CD14-positive monocyte (primary cell): ENCODE measurements at regions not wholly inside any gene's neighbourhood (a gene's known extent, or its start where the extent isn't known, plus 50 kb on each side); places are given as distances from the start of the nearest gene placed in this dataset.

Source experiments
- DNase-seq, 3 donors: peaks; one replicate each; pipeline ENCODE4 v3.0.0-alpha.2; 2011 to 2022
- H2AFZ ChIP-seq: 2 replicates; pipeline ENCODE4 v1.6.0; 2012; ENCODE audit warnings: mild to moderate bottlenecking, low read depth, low read length, inconsistent platforms; ENCODE audit not compliant: insufficient read depth, poor library complexity, severe bottlenecking
- H3K27ac ChIP-seq, 2 donors: 1 replicate in 1 of 2; 2 replicates in 1 of 2; pipeline ENCODE4 v1.5.1; 2012 to 2013; ENCODE audit warnings: low read length in 2 of 2, control low read depth in 1 of 2, inconsistent platforms in 1 of 2, low read depth in 1 of 2, mild to moderate bottlenecking in 1 of 2
- H3K27me3 ChIP-seq, 2 donors: one replicate each; pipeline versions ENCODE4 v1.6.0 to v1.6.1; 2011 to 2013; ENCODE audit warnings: low read length in 2 of 2; ENCODE audit not compliant: control insufficient read depth in 2 of 2, insufficient read depth in 2 of 2
- H3K36me3 ChIP-seq, 2 donors: replicated peaks in 1 of 2; 1 replicate in 1 of 2; 2 replicates in 1 of 2; pipeline versions ENCODE4 v1.5.1 to v1.6.1; 2012 to 2013; ENCODE audit warnings: low read length in 2 of 2, control low read depth in 1 of 2, inconsistent platforms in 1 of 2, mild to moderate bottlenecking in 1 of 2; ENCODE audit not compliant: insufficient read depth in 2 of 2, control insufficient read depth in 1 of 2
- H3K4me1 ChIP-seq, 2 donors: 1 replicate in 1 of 2; 2 replicates in 1 of 2; pipeline versions ENCODE4 v1.5.1 to v1.6.1; 2012 to 2013; ENCODE audit warnings: low read length in 2 of 2, control low read depth in 1 of 2, inconsistent platforms in 1 of 2, mild to moderate bottlenecking in 1 of 2, moderate library complexity in 1 of 2; ENCODE audit not compliant: insufficient read depth in 2 of 2, control insufficient read depth in 1 of 2
- H3K4me2 ChIP-seq: replicated peaks from 2 replicates; pipeline ENCODE3; 2012; ENCODE audit warnings: low read length, moderate library complexity, mild to moderate bottlenecking; ENCODE audit not compliant: poor library complexity, severe bottlenecking; ENCODE audit errors: extremely low read depth
- H3K4me3 ChIP-seq, 3 experiments: fragments of 200-600 bp in 1 of 3; sonication (generic) in 1 of 3; replicated peaks in 1 of 3; 1 replicate in 2 of 3; 2 replicates in 1 of 3; pipeline ENCODE4 v1.5.1; 2011 to 2013; ENCODE audit warnings: low read length in 3 of 3, mild to moderate bottlenecking in 3 of 3, control low read depth in 2 of 3, low read depth in 2 of 3, inconsistent platforms in 1 of 3, moderate library complexity in 1 of 3
- H3K79me2 ChIP-seq: 2 replicates; pipeline ENCODE4 v1.6.0; 2012; ENCODE audit warnings: mild to moderate bottlenecking, control low read depth, inconsistent platforms, low read length, moderate library complexity; ENCODE audit not compliant: insufficient read depth
- H3K9ac ChIP-seq: 2 replicates; pipeline ENCODE4 v1.6.0; 2017; ENCODE audit warnings: low read length, mild to moderate bottlenecking; ENCODE audit not compliant: insufficient read depth, poor library complexity, severe bottlenecking
- H3K9me3 ChIP-seq, 2 donors: replicated peaks in 1 of 2; 1 replicate in 1 of 2; 2 replicates in 1 of 2; pipeline versions ENCODE4 v1.5.1 to v1.6.1; 2012 to 2013; ENCODE audit warnings: low read length in 2 of 2, control low read depth in 1 of 2; ENCODE audit not compliant: control insufficient read depth in 1 of 2, insufficient read depth in 1 of 2
- H4K20me1 ChIP-seq: 2 replicates; pipeline ENCODE4 v1.6.0; 2012; ENCODE audit warnings: mild to moderate bottlenecking, low read length, control low read depth, moderate library complexity; ENCODE audit not compliant: insufficient read depth
- H3K27ac Mint-ChIP-seq, 7 donors: one replicate each; pipeline ENCODE4 v1.8.0; 2020; ENCODE audit warnings: mild to moderate bottlenecking in 7 of 7, mixed read lengths in 7 of 7, moderate library complexity in 6 of 7, inconsistent platforms in 2 of 7
- H3K27me3 Mint-ChIP-seq, 3 donors: one replicate each; pipeline ENCODE4 v1.8.0; 2021 to 2022; ENCODE audit warnings: low read depth in 3 of 3, mild to moderate bottlenecking in 3 of 3, mixed read lengths in 3 of 3, moderate library complexity in 3 of 3, inconsistent platforms in 1 of 3
- H3K36me3 Mint-ChIP-seq, 2 donors: one replicate each; pipeline ENCODE4 v1.8.0; 2020; ENCODE audit warnings: mixed read lengths in 2 of 2, inconsistent platforms in 1 of 2, mild to moderate bottlenecking in 1 of 2
- H3K4me1 Mint-ChIP-seq: one replicate; pipeline ENCODE4 v1.8.0; 2020; ENCODE audit warnings: mild to moderate bottlenecking, mixed read lengths
- H3K4me3 Mint-ChIP-seq, 2 donors: one replicate each; pipeline ENCODE4 v1.8.0; 2020; ENCODE audit warnings: mild to moderate bottlenecking in 2 of 2, mixed read lengths in 2 of 2, moderate library complexity in 1 of 2
- H3K9me3 Mint-ChIP-seq, 7 donors: one replicate each; pipeline ENCODE4 v1.8.0; 2020 to 2022; ENCODE audit warnings: mixed read lengths in 7 of 7, mild to moderate bottlenecking in 6 of 7, moderate library complexity in 6 of 7, inconsistent platforms in 2 of 7
- WGBS: methylation state at CpG from one replicate; pipeline ENCODE4 v1.1.5; 2013; ENCODE audit warnings: missing lambda C conversion rate; ENCODE audit not compliant: insufficient coverage; 5-methylcytosine and 5-hydroxymethylcytosine counted together
- intact Hi-C, 2 donors: fragments of 100-400 bp; cut with micrococcal nuclease; formaldehyde crosslinking; loops; one replicate each; pipeline versions ENCODE4 v1.15.0 to v1.15.1; 2023
- TF ChIP-seq, protein P1 (sequence below): fragments of 200-600 bp; IDR thresholded peaks from one replicate; pipeline ENCODE4 v1.8.0; 2022; ENCODE audit warnings: antibody characterized with exemption, mild to moderate bottlenecking

- no peak overlapping the region for H3K4me2 ChIP-seq
These were observed 213.4 kb upstream of the NUDT4 start for GRCh38 chr12:93164103-93164880.

DNA sequence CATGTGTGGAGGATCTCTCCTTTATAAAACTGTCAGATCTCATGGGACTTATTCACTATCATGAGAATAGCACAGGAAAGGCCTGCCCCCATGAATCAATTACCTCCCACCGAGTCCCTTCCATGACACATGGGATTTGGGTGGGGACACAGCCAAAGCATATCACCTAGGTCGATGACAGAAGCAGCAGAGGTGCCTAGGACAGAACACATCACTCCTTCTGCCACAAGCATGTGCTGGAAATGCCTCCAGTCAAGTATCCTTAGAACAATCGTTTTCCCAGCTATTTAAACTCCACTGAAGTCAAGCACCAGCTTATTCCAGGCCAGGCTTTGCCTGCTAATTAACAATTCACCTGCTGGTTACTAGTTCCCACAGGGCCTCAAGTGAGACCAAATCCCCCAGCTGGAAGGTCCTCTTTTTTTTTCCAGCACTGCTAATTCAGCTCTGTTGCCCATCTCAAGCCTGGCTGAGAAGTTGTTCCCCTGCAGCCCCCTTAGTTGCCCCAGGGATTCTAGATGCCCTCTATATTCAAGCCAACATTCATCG is 212.3 kb upstream of the NUDT4 start:
- no peaks in the 10 kb centered on the region for H3K36me3 ChIP-seq
- H3K27ac ChIP-seq = no peak overlapping the region
- H3K79me2 ChIP-seq = no peaks in the 10 kb centered on the region
- Mint-ChIP-seq H3K4me3 (no peak overlapping the region), H3K9me3 (peaks cover 0 to 3% (median 0%) of the 10 kb centered on the region in 7 donors), H3K27me3 (peaks cover 0 to 3% (median 0%) of the 10 kb centered on the region in 3 donors), H3K36me3 (no peaks in the 10 kb centered on the region), H3K27ac (peak overlapping the region in 2 of 7 donors; percentile 54 to 58), H3K4me1 (peaks cover 19% of the 10 kb centered on the region)
- 93% methylated on average over 3 of the region's 4 CpGs for WGBS
- no peak for DNase-seq
- no peak overlapping the region for H3K4me3 ChIP-seq
- H3K9ac ChIP-seq = no peak overlapping the region
- intact Hi-C loops = no loop called here
- H3K4me1 ChIP-seq = peaks cover 12 to 13% of the 10 kb centered on the region in 2 donors
- no peak overlapping the region for H2AFZ ChIP-seq
- no peaks in the 10 kb centered on the region for H4K20me1 ChIP-seq
- no peaks in the 10 kb centered on the region for H3K9me3 ChIP-seq
- H3K4me2 ChIP-seq = no peak overlapping the region
- no peaks in the 10 kb centered on the region for H3K27me3 ChIP-seq
- TF ChIP-seq, protein P1, sequence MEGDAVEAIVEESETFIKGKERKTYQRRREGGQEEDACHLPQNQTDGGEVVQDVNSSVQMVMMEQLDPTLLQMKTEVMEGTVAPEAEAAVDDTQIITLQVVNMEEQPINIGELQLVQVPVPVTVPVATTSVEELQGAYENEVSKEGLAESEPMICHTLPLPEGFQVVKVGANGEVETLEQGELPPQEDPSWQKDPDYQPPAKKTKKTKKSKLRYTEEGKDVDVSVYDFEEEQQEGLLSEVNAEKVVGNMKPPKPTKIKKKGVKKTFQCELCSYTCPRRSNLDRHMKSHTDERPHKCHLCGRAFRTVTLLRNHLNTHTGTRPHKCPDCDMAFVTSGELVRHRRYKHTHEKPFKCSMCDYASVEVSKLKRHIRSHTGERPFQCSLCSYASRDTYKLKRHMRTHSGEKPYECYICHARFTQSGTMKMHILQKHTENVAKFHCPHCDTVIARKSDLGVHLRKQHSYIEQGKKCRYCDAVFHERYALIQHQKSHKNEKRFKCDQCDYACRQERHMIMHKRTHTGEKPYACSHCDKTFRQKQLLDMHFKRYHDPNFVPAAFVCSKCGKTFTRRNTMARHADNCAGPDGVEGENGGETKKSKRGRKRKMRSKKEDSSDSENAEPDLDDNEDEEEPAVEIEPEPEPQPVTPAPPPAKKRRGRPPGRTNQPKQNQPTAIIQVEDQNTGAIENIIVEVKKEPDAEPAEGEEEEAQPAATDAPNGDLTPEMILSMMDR = no peak

More at GRCh38 chr12:93164103-93164880, 213.4 kb upstream of the NUDT4 start:
- intact Hi-C loops = no loop called here
- Histone ChIP-seq H3K9me3 (no peaks in the 10 kb centered on the region), H4K20me1 (no peaks in the 10 kb centered on the region), H3K9ac (no peak overlapping the region), H3K79me2 (no peaks in the 10 kb centered on the region), H3K27ac (no peak overlapping the region), H3K36me3 (no peaks in the 10 kb centered on the region), H3K27me3 (no peaks in the 10 kb centered on the region), H2AFZ (no peak overlapping the region), H3K4me1 (peaks cover 12 to 13% of the 10 kb centered on the region in 2 donors), H3K4me3 (no peak overlapping the region)
- no peak overlapping the region for H3K27ac Mint-ChIP-seq
- no peak for DNase-seq
- no peaks in the 10 kb centered on the region for H3K36me3 Mint-ChIP-seq
- peaks cover 0 to 3% (median 0%) of the 10 kb centered on the region in 7 donors for H3K9me3 Mint-ChIP-seq
- TF ChIP-seq, protein P1 = no peak
- no peak overlapping the region for H3K4me3 Mint-ChIP-seq
- H3K4me1 Mint-ChIP-seq = peaks cover 19% of the 10 kb centered on the region
- peaks cover 0 to 3% (median 0%) of the 10 kb centered on the region in 3 donors for H3K27me3 Mint-ChIP-seq
- 100% methylated on average over 2 of the region's 5 CpGs for WGBS
